ENCODE measurements at regions not wholly inside any gene's neighbourhood (a gene's known extent, or its start where the extent isn't known, plus 50 kb on each side); places are given as distances from the start of the nearest gene placed in this dataset.

DNA sequence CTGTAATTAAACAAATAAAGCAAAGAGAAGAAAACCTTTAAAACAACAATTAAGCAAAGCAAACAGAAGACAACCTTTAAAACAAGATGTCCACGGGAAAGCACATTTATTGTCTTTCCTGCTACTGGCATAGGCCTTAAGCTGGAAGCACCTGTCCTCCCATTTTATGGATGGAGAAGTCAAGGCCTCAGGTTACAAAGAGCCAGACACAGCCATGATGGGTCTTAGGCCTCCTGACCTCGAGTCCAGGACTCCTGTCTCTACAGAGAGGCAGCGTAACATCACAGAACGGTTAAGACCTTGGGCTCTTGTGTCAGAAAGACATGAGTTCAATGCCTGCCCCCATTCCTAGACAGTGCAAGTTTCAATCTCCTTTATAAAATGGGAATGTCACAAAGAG lies 54.7 kb upstream of the INSYN1 start:
- TF ChIP-seq, protein P1, sequence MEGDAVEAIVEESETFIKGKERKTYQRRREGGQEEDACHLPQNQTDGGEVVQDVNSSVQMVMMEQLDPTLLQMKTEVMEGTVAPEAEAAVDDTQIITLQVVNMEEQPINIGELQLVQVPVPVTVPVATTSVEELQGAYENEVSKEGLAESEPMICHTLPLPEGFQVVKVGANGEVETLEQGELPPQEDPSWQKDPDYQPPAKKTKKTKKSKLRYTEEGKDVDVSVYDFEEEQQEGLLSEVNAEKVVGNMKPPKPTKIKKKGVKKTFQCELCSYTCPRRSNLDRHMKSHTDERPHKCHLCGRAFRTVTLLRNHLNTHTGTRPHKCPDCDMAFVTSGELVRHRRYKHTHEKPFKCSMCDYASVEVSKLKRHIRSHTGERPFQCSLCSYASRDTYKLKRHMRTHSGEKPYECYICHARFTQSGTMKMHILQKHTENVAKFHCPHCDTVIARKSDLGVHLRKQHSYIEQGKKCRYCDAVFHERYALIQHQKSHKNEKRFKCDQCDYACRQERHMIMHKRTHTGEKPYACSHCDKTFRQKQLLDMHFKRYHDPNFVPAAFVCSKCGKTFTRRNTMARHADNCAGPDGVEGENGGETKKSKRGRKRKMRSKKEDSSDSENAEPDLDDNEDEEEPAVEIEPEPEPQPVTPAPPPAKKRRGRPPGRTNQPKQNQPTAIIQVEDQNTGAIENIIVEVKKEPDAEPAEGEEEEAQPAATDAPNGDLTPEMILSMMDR (IDR thresholded peaks at IDR 0.05; ENCODE audit: poor library complexity, severe bottlenecking) = no peak
- TF ChIP-seq, protein P2, sequence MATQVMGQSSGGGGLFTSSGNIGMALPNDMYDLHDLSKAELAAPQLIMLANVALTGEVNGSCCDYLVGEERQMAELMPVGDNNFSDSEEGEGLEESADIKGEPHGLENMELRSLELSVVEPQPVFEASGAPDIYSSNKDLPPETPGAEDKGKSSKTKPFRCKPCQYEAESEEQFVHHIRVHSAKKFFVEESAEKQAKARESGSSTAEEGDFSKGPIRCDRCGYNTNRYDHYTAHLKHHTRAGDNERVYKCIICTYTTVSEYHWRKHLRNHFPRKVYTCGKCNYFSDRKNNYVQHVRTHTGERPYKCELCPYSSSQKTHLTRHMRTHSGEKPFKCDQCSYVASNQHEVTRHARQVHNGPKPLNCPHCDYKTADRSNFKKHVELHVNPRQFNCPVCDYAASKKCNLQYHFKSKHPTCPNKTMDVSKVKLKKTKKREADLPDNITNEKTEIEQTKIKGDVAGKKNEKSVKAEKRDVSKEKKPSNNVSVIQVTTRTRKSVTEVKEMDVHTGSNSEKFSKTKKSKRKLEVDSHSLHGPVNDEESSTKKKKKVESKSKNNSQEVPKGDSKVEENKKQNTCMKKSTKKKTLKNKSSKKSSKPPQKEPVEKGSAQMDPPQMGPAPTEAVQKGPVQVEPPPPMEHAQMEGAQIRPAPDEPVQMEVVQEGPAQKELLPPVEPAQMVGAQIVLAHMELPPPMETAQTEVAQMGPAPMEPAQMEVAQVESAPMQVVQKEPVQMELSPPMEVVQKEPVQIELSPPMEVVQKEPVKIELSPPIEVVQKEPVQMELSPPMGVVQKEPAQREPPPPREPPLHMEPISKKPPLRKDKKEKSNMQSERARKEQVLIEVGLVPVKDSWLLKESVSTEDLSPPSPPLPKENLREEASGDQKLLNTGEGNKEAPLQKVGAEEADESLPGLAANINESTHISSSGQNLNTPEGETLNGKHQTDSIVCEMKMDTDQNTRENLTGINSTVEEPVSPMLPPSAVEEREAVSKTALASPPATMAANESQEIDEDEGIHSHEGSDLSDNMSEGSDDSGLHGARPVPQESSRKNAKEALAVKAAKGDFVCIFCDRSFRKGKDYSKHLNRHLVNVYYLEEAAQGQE (IDR thresholded peaks at IDR 0.05; ENCODE audit: borderline replicate concordance) = no peak

Measured in neural cell (in vitro differentiated cells).